DOHH2 (cell line): ENCODE measurements at regions not wholly inside any gene's neighbourhood (a gene's known extent, or its start where the extent isn't known, plus 50 kb on each side); places are given as distances from the start of the nearest gene placed in this dataset.

Source experiments
- CTCF ChIP-seq: fragments of 200-600 bp; sonication (generic); IDR thresholded peaks from one replicate; pipeline ENCODE4 v1.5.1; 2014; ENCODE audit warnings: antibody characterized with exemption, mild to moderate bottlenecking, low read depth, low read length; ENCODE audit not compliant: poor library complexity, severe bottlenecking
- EZH2phosphoT487 ChIP-seq: fragments of 200-600 bp; sonication (generic); IDR thresholded peaks from 2 replicates; pipeline ENCODE4 v1.6.1; 2017; ENCODE audit warnings: borderline replicate concordance, mild to moderate bottlenecking, antibody characterized with exemption, low read length, moderate library complexity, mixed read lengths

GRCh38 chr4:160745126-160745525, 1418.7 kb downstream of the FSTL5 start:
- TF ChIP-seq CTCF = no peak
- TF ChIP-seq EZH2phosphoT487 = no peak
